ENCODE measurements at regions not wholly inside any gene's neighbourhood (a gene's known extent, or its start where the extent isn't known, plus 50 kb on each side); places are given as distances from the start of the nearest gene placed in this dataset.
"Not testable (repeated sequence)": the region's sequence is repeated elsewhere in the genome, so short reads cannot be mapped to it uniquely, and the experiment has no call there.

DNA sequence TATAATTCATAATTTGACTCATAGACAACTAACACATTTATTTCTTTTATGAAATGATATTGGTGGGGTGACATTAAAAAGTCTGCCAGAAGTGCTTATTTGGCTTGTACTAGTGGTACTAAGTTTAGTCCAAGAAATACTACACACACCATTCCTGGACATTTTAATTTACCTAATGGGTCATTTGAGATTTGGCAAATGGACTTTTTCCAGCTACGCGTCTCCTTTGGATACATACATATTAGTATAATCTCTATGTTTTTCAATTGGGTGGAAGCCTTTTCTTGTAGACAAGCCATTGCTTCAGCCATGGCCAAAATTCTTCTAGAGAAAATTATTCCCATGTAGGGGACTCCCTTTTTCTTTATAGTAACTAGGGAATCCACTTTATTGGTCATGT, 968.5 kb downstream of the C4orf33 start:
- DNase-seq (ENCODE audit: low read depth): no peak

DNA sequence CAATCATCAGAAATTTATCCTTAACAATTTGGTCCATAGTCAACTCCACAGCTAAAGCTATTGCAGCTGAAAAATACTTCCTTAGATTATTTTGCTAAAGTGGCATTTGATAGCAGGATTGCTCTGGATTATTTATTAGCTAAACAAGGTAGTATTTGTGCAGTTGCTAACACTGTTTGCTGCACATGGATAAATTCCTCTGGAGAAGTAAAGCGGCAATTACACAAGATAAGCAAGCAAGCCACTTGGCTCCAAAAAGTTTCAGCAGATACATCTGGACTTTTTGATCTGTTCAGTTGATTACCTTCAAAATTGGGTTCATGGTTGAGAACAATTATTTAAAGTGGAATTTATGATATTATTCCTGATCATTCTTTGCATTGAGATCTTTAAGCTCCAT, 971.5 kb downstream of the C4orf33 start:
- no peak for DNase-seq (ENCODE audit: low read depth)

DNA sequence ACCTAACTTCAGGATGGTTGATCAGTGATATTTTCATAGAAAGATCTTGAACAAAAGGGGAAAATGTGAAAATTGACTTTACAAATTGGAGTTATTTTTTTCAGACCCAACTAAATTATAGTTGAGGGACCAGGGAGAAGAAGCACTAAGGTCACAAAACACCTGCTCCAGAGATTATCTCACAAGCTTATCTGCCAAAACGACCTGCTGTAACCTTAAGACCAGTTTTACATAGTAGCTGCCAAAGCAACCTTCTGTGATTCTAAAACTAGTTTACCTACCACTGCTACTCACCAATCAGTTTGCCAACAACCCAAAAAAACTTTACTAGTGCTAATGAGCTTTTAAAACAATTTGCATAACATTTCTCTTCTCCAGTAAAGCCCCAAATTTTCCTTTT, 972.1 kb downstream of the C4orf33 start:
- no peak for DNase-seq (ENCODE audit: low read depth)

DNA sequence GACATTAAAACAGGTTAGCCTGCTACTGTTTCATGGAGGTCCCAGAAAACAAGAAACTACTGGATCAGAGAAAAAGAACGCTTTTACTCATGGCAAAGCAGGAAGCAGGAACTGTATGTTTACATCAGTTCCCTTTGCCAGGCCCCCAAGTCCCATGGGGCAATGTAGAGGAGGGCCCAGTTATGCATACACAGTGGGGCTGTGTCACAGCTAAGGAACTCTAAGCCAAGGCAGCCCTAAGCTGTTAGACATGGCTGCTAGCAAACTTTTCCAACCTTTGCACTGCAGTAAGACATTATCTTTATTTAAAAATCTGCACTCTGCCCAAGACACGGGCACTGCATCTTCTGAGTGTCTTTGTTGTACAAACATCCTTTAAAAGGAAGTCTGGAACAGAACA, 975.8 kb downstream of the C4orf33 start:
- no peak for DNase-seq (ENCODE audit: low read depth)

DNA sequence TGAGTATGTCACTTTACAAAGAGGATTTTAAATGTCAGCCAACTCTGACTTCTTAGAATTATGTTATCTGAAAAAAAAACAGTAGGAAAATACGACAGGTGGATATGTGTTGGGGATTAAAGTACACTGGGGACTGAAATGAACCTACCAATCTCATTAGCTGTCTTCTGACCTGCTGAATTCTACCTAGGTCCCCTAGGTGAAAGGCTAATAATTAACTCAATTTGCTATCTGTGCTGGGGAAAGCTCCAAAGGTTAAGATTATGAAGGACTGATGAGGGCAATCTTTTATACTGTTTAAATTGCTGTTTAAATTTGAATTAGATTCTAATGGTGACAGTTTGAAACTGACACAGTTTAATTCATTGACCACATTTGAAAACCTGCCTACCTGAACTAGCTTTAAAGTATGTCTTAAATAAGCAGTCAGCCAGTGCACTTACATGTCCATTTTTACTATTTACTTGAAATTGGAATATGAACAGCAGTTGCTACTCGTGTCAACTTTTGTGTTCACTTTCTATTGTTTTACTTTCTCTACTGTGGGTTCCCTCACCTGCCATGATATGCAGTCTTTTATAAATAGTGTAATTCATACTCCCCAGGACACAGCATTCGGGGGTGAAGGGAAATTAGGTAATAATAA, 977.3 kb downstream of the C4orf33 start:
- DNase-seq (ENCODE audit: low read depth): no peak

DNA sequence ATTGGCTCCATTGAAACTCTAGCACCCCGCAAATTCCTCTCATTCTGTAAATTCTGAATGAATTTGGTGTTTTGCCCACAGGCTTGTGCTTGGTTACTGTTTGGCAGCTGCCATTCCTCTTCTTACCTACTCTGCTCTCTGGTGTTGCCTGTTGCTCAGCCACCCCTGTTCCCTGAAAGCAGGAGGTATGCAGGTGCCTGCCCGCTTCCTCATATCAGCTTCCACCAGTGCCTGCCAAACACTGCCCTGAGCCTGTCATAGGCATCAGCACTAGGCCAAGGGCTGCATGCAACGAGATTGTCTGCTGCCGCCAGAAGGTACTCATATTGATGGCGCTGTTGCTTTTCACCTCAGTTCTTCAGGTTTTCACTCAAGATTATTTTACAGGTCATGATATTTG, 978.1 kb downstream of the C4orf33 start:
- DNase-seq (ENCODE audit: low read depth): no peak

DNA sequence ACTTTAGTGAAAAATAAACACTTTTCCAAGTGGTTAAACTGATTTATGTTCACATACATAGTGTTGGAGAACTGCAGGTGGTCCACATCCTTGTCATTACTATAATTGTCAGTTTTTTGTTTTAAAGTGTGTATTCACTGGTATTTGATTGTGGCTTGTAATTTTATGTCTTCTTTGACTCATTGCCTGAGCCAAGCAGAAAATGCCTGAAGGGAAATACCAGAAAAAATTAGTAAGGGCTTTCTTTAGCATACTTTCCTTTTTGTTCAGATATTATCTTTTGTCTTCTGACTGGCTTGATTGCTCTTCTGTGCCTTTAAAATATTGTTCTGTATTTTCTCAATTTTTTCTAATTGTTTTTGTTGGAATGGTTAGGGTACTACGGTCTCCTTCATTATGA, 981.3 kb downstream of the C4orf33 start:
- DNase-seq (ENCODE audit: low read depth): no peak

DNA sequence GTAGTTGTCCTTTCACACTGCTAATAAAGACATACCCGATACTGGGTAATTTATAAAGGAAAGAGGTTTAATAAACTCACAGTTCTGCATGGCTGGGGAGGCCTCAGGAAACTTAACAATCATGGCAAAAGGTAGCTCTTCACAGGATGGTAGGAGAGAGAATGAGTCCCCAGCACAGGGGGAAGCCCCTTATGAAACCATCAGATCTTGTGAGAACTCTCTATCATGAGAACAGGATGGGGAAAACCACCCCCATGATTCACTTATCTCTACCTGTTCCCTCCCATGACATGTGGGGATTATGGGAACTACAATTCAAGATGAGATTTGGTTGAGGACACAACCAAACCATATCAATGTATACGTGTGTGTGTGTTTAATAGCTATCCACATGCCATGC, 983.1 kb downstream of the C4orf33 start:
- DNase-seq (ENCODE audit: low read depth): not testable (repeated sequence)

DNA sequence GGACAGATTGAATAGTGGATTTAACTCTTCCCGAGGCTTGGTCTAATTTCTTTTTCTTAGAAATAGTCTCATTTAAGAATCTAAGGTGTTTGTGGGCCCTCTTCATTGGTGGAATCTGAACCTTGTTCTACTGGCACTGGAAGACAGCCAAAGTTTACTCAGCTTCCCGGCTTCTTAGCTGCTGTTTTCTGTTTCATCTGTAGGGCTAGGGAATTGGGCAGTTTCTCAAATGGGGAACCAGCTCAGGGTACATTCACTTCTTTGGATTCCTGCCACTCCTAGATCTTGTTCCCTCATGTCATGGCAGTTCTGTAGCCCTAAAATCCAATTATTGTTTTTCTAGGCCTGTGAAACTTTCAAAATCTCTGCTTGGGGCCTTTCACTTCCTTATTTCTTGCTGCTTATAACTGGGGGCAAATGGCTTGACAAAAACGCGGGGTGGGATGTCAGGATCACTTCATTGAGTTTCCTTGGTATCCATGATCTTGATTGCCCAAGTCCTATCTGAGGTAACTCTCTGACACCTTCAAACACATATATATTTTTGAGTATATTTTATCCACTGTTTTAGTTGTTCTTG, 985.0 kb downstream of the C4orf33 start:
- no peak for DNase-seq (ENCODE audit: low read depth)

DNA sequence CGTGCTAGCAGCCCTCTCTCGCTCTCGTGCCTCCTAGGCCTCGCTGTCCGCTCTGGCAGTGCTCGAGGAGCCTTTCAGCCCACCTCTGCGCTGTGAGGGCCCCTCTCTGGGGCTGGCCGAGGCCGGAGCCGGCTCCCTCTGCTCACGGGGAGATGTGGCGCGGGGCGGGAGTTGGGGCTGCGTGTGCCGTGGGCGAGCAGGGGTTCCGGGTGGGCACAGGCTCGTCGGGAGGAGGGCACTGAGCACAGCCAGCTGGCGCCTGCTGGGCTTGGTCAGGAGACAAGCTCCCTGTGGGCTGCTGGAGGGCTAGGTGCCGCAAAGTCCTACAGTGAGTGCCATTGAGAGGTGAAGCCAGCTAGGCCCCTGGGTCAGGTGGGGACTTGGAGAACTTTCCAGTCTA, 994.5 kb downstream of the C4orf33 start:
- DNase-seq (ENCODE audit: low read depth): no peak

DNA sequence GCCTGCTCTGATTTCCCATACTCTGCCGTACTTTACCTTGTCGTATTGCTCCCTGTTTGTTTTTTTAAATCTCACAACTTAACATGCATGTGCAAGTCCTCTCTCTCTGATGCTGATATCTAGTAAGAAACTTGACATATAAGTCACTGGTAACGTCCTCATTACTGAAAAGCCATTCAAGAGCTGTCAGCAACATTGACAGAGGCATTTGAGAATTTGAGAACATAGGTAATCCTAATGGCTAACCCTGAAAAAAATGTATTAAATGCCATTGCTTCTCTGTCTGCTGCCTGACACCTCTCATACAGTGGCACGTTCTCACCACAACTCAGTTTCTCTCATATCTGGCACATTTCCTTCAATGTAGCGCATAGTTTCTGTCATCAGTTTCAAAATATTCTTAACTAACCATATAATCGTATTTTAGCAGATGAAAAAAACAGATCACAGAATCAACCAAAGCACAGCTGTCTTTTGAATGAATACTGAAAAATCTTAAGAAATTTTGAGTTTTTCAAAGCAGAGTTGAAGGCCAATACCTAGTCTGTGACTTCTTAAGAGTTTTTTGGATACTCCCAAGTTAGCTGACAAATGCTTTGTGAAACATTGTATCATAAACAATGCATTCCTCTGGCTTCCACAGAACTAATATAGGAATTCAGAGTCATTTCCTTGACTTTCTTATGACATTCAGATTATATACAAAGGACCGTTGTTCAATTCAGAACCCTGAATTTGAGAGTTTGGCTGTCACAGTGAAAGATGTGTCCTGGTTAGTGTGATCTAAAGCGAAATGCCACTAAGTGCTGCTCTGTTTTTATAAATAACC, 996.4 kb downstream of the C4orf33 start:
- DNase-seq (ENCODE audit: low read depth): no peak

DNA sequence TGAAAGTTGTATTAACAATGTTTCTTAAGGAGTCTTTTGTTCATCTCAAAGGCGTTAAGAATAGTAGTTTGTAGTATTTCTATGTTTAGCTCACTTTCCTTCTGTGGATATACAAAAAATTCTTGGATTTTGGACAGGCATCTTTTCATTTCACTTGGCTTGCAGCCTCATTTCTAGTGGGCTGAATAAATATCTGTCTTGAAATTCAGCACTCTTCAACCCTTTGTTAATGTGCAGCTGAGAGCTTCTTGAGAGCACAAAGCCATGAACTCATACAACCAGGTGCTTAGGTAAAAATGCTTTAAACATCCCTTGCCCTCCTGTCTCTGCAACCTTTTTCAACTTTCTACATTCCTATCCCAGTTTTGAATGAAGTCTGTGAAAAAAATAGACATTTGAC, 1003.2 kb downstream of the C4orf33 start:
- no peak for DNase-seq (ENCODE audit: low read depth)

DNA sequence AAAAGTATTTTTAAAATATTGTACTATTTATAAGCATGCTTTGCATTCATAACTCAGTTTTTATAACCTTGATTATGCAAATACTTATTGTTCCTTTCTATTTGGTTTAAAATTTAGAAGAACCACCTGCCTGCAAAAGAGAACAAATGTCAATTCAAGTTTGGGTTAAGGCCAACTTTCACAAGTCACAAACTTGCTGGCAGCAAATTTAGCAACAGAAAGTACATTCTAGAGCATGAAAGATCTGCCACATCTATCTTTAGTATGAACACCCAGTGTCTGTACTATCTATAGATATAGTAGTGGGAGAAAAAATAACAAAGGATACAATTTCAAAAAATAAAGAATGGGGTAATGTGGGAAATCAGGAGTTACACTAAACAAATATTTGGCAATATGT, 1014.2 kb downstream of the C4orf33 start:
- DNase-seq (ENCODE audit: low read depth): no peak

DNA sequence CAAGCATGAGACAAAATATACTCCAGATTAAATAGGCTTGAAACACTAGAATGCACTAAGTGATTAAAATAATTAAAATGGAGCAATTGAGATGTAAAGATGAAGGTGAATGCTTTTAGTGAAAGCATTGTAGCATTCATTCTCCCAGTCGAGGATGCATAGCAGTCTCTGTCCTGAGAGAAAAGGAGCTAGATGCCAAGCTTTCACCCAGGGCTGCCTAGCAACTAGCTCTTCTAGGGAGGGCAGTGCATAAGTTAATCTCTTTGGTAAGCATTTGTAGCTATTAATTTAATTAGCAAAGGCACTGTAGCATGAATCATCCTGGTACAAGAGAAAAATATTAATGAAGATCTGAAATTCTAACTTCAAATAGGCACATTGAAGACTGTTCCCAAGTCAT, 1014.8 kb downstream of the C4orf33 start:
- no peak for DNase-seq (ENCODE audit: low read depth)

DNA sequence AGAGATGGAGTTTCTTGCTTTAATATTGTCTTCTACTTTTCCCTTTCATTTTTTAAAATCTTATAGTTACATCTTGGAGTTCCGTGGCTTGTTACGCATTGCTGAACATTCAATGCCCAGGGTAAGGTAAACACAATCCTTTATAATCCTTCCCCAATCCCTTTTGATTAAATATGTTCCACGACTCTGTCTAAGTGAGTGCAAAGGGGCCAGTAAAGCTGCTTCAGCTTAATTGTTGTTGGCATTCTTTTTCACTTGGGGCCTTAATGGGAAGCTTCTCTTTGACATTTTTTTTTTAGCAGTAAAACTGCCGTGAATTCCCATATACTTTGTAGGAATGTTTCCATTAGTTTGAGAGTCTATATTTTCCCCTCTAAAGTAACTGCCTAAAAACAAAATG, 1028.1 kb downstream of the C4orf33 start:
- DNase-seq (ENCODE audit: low read depth): no peak

DNA sequence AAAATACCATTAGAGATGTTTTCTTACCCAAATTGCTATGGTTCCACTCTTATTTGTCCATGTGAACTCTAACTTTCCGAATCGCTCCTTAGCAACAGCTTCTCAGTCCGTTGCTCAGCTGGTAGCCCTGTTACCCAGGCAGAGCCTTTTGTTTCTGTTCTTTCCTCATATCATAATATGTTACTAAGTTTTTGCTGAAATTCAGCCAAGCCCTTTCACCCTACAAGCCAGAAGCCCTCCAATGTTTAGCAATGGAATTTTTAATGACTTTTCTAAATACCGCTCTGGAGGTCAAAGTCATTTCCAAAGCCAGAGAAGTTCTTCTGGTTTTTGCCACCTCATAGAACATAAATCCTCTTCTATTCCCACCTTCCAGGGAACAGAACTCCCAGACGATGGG, 1029.5 kb downstream of the C4orf33 start:
- no peak for DNase-seq (ENCODE audit: low read depth)

DNA sequence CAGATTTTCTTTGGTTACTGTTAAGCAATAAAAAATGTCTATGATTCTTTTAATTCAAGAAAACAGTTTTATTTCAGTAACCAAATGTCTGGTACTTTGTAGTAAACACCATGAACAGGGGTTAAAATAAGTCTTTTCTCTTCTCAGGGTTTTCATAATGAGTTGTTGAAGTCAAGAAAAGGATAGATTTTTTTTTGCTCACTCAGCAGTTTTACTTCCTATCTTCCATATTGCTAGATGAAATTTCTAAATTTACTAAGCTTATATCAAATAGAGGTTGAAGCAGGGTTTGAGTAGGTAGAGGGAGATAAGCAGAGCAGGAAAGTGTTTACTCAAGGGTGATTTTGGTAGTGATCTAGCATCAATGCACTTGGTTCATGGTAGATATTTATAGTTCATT, 1031.3 kb downstream of the C4orf33 start:
- no peak for DNase-seq (ENCODE audit: low read depth)

DNA sequence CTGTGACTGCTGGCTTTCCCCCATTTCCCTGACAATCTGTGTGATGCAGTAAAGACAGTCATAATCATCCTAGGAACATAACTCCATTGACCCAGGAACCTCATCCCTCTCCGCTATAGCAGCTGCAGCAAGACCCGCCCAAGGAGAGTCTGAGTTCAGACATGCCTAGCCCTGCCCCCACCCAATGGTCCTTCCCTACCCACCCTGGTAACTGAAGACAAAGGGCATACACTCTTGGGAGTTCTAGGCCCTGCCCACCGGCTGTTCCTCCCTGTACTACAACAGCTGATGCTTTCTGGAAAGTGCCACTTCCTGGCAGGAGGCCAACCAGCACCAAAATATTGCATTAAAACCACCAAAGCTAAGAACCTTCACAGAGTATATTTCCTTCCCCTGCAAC, 1035.6 kb downstream of the C4orf33 start:
- no peak for DNase-seq (ENCODE audit: low read depth)

DNA sequence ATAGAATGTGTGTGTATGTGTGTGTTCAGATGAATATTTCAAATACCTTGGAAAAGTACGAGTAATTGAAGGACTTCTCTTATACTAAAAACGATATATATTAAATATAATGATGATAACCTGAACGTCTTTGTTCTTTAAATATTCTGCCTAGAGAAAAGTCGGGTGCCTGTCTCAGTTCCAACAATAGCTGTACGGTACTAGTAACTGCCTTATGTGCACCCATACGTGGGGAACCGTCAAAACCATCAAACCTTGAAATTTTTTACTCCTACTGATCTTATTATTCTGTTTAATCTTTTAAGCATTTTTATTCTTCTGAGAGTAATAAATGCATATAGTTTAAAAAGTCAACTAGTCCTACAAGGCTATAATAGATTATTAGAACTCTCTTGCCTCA, 1045.7 kb downstream of the C4orf33 start:
- no peak for DNase-seq (ENCODE audit: low read depth)

DNA sequence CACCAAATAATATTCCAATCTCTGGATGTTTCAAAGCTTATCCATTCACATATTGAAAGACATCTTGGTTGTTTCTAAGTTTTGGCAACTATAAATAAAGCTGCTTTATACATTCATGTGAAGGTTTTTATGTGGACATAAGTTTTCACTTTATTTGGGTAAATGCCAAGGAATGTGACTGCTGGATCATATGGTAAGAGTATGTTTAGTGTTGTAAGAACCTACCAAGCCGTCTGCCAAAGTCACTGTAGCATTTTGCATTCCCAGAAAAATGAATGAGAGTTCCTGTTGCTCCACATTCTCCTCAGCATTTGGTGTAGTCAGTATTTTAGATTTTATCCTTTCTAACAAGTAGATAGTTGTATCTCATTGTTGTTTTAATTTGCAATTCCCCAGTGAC, 1047.7 kb downstream of the C4orf33 start:
- DNase-seq (ENCODE audit: low read depth): no peak

DNA sequence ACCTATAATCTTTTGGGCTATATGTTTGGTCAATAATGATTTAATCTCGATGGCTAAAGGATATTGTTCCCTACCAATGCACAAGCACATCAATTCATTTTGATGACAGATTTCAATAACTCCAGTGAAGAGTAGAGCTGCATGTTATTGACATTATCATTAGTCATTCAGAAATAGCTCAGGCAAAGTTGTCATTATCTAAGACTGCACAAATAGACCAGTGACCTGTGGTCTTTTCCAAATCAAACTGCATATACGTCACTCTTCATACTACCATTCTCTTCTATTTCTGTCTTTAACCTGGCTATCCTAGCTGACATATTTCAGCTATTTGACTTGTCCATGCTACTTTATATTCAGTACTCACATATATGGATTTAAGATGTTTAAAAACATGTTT, 1050.8 kb downstream of the C4orf33 start:
- no peak for DNase-seq (ENCODE audit: low read depth)

DNA sequence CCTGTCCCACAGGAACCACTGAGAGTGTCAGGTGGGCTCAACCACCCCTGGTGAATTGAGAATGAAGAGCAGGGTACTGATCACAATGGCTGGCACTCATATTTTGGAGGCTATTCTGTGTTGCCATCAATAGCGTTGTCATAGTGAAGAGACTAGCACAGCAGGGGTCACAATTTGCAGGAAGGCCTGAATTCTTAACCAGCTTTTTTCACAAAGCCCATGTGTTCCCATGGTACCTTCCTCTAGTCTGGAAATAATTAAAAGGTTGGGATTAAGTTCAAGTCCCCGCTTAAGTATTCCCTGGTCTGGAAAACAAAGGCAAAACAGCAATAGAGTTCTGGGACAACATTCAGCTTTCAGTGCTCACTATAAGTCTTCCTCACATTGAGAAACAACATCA, 1051.7 kb downstream of the C4orf33 start:
- DNase-seq (ENCODE audit: low read depth): no peak

DNA sequence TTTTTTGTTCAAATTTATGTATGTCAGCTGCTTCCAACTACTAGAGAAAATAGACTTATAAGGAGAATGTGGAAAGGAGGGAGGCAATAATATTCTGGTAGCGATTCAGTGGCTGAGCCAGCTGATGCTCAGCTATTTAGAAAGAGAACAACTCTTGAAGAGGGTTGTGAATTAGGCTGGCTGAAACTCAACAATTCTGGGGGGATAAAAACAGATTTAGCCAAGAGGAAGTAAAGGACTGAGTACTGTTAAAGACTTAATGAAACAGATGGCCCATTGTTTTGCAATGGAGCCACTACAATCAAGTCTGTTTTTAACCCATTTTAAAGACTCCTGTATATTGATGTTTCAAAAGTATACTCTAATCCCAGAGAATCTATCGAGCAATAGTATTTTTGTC, 1058.9 kb downstream of the C4orf33 start:
- DNase-seq (ENCODE audit: low read depth): no peak

All from forelimb muscle (tissue), 1 donor.